NCI-H446 treated with DMSO at 0.1 percent for 48 hours (cell line): ENCODE measurements at regions not wholly inside any gene's neighbourhood (a gene's known extent, or its start where the extent isn't known, plus 50 kb on each side); places are given as distances from the start of the nearest gene placed in this dataset.
"Not testable (repeated sequence)": the region's sequence is repeated elsewhere in the genome, so short reads cannot be mapped to it uniquely, and the experiment has no call there.

Experiments used
- DNase-seq: peaks from one replicate; lab custom pipeline; 2025; lab: John Stamatoyannopoulos, UW

DNA sequence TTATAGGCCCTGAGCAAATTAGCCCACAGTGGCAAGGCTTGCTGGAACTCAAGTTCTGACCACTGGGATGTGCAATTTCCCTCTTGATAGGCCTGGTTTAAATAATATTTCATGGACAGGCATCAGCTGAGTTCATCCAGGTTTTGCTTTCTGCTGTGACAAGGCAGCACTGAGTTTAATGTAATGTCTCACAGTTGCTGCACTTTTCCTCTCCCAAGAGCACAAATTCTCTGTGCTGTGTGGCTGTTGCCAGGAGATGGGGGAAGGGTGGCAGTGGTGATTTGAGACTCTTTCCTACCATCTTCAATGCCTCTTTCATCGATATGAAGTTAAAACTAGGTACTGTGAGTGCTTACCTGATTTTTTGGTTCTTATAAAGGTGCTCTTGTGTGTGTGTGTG lies 272.8 kb upstream of the STXBP6 start:
- no peak for DNase-seq

DNA sequence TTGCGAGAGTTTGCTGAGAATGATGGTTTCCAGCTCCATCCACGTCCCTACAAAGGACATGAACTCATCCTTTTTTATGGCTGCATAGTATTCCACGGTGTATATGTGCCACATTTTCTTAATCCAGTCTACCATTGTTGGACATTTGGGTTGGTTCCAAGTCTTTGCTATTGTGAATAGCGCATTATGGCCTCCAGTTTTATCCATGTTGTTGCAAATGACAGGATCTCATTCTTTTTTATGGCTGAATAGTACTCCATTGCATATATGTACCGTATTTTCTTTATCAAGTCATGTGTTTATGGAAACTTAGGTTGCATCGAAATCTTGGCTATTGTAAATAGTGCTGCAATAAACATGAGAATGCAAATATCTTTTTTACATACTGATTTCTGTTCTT lies 266.1 kb upstream of the STXBP6 start:
- not testable (repeated sequence) for DNase-seq

DNA sequence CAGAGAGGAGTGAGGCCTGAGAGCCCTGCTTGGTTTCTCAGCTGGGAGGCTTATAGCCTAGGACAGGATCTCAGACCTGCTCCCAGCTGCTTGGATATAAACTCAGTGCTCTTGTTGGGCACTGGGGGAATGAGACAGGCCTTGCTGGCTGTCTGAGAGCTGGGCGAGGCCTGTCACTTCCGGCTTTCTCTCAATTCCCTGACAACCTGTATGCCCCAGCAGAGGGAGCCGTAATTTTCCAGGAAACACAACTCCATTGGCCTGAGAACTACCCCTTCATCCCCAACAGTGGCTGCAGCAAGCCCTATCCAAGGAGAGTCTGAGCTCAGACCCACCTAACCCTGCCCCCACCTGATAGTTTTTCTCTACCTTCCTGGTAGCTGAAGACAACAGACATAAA lies 258.3 kb upstream of the STXBP6 start:
- DNase-seq: no peak

DNA sequence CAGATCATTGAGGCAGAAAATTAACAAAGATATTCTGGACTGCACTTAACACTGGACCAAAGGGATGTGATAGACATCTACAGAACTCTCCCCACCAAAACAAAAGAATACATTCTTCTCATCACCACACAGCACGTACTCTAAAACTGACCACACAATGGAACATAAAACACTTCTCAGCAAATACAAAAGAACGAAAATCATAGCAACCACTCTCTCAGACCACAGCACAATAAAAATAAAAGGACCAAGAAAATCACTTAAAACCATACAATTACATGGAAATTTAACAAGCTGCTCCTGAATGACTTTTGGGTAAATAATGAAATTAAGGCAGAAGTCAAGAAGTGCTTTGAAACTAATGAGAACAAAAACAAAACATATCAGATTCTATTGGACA lies 254.0 kb upstream of the STXBP6 start:
- no peak for DNase-seq

DNA sequence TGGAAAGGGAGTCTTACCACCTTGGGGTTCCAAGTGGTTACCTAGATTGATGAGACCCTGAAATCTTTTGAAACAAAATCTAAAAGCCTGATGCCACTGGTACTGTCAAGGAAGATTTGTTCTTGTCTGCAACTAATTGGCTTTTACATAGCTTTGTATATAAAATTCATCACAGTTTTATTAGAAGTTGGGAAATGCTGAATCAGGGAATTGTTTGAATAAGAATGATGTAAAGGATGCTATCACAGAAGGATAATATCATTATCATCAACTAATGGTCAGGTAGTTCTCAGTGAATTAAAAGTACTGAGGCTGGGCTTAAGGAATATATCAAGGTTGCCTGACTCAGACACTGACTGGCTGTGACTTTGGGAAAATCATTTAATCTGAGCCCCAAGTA lies 248.3 kb upstream of the STXBP6 start:
- DNase-seq: no peak

DNA sequence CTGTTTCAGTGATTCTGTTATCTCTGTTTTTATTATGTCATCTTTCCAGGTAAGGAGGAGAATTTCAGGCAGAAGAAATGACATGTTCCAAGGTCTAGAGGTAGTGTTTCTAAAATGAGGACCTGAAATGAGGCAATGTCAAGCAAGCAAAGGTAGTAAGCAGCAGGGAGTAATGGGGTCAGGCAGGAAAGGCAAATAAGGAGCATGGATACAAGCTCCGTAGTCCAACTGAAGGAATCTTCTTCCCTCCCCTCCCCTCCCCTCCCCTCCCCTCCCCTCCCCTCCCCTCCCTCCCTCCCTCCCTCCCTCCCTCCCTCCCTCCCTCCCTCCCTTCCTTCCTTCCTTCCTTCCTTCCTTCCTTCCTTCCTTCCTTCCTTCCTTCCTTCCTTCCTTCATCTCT lies 240.2 kb upstream of the STXBP6 start:
- not testable (repeated sequence) for DNase-seq

DNA sequence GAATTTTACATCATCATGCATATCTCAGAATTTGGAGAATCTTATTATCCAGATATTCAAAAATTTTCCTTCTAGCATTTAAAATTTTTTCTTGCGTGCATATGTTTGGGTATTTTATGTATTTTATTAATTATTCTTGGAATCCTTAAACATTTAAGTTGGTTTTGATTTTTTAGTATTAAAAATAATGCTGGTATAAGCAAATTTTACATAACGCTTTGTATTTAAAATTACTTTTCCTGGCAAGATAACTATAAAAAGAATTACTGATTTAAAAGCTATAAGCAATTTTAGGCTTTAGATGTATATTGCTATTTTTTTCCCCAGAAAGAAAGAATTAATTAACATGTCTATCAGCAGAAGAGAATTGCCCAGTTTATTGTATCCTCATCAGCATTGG lies 224.6 kb upstream of the STXBP6 start:
- DNase-seq: no peak

DNA sequence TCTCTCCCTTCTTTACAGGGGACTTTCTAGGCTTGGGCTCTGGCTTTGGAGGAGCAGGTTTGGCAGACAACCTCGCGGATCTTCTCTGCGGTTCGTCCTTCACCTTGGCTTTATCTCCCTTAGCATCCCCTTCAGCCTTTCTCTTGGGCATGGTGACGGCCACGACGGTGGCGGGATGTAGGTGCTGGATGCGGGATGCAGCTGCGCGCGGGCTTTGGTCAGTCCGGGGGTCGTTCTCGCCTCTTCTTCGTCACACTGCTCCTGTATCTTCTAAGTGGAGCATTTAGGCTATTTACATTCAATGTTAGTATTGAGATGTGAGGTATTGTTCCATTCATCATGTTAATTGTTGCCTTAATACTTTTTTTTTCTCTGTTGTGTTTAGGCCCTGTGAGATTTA lies 217.2 kb upstream of the STXBP6 start:
- no peak for DNase-seq

DNA sequence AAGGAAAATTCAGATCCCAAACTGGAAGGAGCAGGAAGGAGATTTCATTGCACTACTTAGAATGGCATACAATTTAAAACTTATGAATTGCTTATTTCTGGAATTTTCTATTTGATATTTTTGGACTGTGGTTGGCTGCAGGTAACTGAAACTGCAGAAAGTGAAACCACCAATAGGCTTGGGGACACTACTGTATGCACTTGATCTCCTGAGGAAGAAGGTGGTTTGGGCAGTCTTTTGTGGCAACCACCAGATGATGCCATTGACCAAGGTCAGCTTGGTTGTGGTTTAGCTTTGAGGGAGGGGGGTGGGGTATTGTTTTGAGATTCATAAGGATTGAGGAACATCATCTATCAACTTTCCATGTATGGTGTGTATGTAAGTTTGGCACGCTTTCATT lies 209.5 kb upstream of the STXBP6 start:
- no peak for DNase-seq

DNA sequence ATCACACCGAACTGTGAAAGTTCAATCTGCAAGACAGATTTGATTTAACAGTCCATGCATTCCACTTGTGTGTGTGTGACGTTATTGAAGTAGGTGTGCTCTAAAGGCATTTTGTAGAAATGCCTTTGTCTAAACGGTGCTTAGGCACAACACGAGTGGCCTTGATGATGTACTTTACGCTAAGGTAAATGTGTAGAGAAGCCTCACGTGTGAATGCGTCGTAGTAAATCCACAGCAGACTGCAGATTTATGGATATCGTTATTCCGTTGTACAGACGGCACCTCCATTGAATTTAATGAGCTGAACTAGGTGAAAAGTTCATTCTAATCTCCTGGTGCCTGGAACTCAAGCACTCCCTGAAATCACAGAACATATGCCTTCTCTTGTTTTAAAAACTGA lies 202.8 kb upstream of the STXBP6 start:
- DNase-seq: no peak

DNA sequence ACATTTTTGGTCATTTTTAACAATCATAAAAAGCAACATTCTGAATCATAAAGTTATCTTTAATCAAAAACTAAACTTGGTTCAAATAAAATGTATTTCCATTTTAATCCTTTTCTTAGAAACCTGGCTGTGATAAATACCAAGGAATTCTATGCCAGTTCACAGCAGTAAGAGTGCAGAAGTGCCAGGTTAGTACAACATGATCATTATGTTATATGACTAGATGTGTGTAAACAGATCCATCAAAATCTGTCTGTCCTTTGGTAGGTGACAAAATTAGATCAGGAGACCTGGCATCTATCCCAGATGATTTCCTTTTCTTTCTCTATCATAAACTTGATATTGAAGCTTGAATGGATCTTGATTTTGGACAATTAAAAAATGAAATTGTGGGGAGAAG lies 200.6 kb upstream of the STXBP6 start:
- DNase-seq: no peak

DNA sequence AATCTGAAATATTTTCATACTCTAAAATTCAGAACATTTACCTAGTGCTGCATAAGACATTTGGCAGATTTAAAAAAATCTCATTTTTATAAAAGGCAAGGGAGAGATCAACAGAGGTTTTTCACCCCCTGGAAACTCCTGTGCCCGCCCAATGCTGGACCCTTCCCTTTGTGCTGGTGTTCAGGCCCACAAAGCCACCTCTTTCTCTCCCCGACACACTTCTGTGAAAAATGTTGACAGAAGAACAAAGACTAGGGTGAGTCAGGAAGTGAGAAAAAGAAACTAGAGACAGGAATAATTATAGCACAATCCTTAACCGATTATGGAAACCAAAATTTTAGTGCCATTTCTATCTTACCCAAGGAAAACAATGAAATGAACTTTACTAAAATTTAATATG lies 197.7 kb upstream of the STXBP6 start:
- no peak for DNase-seq

DNA sequence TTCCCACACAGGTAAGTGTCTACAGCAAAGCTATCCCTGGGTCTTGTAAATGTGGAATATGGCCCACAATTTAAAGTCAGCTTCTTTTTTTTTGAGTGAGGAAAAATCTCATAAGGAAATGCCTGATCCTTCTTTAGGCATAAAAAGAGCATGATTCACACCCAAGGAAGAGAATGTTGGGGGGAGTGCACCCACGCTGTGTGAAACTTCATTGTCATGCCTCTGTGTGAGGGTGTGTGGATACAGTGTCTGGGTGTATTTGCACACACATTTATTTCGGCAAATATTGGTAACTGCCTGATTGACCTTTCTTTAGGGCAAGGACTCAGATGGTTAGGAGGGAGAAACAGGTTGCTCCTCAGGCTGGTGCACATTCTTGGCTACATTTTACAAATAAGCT lies 196.8 kb upstream of the STXBP6 start:
- no peak for DNase-seq

DNA sequence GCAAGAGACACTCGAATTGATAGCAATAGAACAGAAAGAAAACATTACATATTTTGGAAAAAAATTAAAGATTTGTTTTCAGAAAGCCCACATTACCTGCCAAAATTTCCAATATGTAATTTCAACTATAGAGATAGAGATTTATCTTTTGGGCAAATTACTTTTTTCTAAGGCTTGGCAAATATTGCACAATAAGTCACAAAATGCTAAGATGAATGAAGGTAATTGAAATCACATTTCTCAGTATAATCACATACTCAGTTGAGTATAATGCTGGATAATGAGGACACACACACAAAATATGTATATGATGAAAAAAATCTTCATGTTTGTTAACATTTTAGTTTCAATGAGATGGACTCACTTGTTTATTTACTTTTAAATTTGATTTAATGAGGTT lies 189.2 kb upstream of the STXBP6 start:
- no peak for DNase-seq

DNA sequence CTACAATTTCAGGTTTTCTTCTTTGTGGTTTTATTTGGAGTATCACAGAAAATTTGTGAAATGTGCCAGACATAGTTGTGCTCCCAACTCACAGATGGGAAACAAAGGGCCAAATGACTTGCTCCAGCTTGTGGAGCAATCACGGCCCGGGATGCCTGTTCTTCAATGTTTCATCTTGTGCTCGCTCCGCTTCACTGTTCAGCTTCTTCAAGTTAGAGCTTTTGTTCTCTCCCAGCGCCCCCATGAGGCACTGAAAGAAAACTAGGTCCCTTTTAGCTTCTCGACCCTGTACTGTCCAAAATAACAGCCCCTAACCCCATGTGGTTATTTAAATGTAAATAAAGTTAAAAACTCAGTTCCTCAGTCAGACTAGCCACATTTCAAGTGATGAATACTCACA lies 187.9 kb upstream of the STXBP6 start:
- no peak for DNase-seq

DNA sequence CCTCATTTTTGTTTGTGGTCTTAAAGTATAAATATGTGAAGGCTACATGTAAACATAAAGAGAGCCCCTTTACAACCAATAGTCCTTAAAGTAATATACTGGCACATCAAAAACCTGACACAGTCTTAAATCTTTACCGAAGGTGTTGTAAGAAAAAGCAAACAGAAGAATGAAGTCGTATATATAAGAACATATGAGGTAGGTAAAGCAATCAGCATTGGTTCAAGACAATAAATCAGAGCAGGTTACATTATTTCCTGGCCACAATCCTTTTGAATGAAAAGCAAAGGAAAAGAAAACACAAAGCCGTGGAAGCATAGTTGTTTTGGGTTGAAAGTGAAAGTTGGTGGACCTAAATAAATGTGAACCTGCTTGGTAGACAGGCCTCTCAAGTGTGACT lies 183.7 kb upstream of the STXBP6 start:
- no peak for DNase-seq

DNA sequence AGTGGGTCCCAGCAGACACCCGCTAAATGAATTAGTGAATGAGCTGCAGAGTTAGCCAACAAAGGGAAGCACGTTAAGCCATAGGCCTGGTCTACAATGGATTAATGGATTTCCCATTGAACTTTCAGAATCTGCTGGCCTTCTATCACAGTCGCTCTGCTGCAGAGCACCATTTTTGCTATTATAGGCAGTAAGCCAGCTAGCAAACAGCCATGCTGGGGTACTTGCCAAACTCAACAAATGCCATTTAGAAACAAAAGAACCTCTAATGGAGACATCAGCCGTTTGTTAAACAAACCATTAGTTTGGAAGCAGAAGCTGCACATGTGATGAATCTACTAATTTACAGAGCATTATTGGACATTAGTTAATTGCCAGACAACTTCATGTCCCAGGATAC lies 181.1 kb upstream of the STXBP6 start:
- no peak for DNase-seq

DNA sequence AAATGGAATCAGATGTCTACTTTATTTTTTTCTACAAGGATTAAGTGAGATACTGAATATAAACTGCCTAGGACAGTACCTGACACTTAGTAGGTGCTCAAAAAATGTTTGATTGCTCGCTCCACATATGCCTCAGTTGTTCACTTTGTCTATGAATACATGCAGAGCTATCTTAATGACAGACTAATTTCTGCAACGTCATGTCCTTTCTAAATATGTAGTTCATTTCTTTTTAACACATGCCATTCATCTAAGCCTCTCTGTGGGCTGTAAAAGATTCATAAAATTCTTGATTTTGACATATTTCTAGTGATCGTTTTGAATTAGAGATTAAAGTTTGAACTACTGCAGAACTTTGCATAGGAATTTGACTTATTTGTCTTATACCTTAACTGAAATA lies 176.3 kb upstream of the STXBP6 start:
- DNase-seq: no peak

DNA sequence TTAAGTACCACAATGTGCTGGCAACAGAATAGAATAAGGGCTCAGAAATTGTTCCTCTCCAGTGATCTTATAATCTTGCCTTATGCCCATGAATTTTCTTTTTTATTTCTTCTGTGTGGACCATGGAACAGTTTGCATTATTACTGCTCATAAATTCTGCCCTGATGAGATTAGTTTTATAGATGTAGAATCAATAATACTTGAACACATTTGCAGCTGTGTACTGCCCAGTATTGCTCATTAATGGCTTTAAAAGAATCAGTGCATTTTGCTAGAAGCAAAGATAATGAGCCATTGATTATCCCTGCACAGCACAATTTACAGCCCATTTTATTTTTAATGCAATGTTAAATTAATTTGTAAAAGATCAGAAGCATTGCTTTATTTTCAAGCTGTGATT lies 172.3 kb upstream of the STXBP6 start:
- no peak for DNase-seq

DNA sequence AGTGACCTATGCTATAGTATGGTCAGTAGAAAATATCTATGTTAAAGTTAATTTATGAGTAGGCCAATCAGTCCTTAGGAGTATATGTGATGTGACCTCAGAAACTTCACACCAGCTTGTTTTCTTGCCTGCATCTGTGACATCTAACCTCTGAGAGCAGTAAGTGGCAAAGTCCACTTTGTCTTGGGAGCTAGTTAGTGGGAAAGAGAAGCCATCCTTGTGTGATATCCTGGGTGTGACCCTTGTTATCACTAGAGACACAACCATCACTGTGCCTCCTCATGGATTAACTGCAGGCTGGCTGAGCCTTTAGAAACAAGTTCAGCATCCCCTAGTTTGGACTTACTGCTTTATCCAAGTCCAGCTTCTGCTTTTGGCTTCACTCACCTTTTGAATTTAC lies 170.6 kb upstream of the STXBP6 start:
- DNase-seq: no peak

DNA sequence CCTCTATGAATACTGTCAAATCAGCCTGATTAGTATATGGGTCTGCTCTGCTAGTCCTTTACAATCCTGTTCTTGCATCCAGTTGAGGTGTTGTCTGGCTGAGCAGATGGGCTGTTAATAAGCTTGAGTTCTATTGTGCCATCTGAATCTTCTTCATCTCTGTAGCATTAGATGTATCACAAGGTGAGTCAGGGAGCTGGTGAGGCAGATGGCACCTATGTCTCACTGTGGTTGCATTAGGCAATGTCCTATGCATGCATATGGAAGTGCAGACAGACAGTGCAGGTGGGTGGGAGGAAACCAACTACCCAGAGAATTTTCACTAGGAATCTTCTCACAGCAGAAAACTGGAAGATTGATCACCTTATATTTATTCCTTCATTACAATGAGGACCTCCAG lies 165.7 kb upstream of the STXBP6 start:
- no peak for DNase-seq

DNA sequence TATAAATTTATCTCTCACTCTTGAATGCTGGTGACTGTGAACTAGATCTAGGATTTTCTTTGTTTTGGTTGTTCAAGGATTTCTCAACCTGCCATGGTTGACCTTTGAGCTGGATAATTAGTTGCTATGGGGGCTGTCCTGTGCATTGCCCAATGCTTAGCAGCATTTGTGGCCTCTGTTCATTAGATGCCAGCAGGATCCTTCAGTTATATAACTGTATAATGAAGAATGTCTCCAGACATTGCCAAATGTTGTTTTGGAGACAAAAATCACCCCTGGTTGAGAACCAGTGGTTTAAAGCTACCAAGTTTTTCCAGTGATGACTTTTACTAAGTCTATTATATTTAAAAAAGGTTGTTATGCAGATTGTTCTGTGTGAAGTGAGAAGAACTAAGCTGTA lies 147.9 kb upstream of the STXBP6 start:
- DNase-seq: no peak

DNA sequence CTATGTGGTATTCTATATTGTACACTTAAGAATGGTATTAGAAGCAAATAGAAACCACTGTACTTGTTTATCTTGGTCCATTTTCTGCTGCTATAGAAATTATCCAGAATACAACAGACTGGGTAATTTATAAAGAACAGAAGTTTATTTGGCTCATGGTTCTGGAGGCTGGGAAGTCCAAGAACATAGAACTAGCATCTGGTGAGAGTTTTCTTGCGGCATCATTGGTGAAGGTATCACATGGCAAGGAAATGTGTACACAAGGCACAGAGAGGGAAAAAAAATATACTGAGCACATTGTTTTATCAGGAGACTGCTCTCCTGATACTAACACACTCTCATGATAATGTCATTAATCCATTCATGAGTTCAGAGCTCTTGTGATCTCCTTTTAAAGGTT lies 130.3 kb upstream of the STXBP6 start:
- no peak for DNase-seq

DNA sequence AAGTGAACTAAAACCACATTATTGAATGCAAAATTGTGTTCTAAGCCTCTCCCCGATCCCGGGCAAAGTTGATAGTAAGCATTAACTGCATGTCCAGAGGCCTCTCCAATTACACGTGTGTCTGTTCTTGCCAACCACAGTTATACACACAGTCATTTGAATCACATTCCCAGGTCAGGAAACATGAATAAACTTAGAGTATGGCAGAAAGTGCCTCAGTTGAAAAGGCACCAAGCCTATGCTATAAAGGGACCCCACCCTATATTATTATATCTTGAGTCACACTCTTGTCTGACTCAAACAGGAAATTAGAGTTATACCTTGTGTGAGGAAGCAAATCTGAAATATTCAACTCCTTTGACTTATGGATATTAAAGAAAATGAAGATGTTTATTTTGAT lies 128.3 kb upstream of the STXBP6 start:
- DNase-seq: no peak
